GM19467 (cell line): ENCODE measurements at regions not wholly inside any gene's neighbourhood (a gene's known extent, or its start where the extent isn't known, plus 50 kb on each side); places are given as distances from the start of the nearest gene placed in this dataset.

Experiments used
- ATAC-seq: cut with Tn5 transposase; IDR thresholded peaks from one replicate; pipeline ENCODE4 v1.9.1; 2021; ENCODE audit warnings: mild to moderate bottlenecking, moderate library complexity; ENCODE audit not compliant: unreplicated experiment

DNA sequence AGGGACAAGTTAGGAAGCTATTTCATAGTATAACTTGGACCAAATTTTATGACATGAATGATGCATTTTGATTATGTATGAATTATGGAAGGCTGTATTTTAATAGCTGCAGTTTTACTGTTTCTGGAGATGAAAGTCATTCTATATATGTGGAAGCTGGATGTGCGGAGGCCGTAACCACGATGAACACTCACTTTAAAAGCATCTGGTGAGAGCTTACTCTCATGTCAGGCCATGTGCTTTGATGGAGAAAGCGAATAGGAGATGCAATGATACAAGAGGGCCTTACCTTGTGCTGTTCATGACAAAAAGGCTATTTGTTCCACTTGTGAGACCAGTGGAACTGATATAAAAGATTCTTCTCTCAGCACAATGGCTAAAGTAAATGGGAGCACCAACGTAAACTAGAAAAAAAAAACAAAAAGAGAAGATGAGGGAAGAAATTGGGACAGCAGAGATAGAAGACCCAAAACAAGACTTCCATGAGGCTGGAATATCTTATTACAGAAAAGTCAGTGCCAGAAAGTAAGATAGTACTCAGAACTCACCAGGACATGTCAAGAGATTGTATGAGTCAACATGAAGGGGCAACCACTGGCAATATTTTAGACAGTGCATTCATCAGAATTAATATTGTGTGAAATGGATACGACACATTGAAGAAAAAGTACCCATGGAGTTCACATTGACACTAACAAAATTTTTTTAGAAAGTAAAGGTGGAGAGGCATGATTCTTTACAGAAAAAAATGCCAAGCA lies 63.3 kb upstream of the GAB1 start:
- ATAC-seq: no peak

GRCh38 chr4:143280861-143281260 lies 55.8 kb upstream of the GAB1 start:
- no peak for ATAC-seq

- ATAC-seq: peak; percentile 70
Measured at GRCh38 chr4:143281507-143282190, 55.0 kb upstream of the GAB1 start.

GRCh38 chr4:143282211-143282707 lies 54.4 kb upstream of the GAB1 start:
- no peak for ATAC-seq

- ATAC-seq: no peak
Measured at GRCh38 chr4:143285696-143286437, 50.8 kb upstream of the GAB1 start.

DNA sequence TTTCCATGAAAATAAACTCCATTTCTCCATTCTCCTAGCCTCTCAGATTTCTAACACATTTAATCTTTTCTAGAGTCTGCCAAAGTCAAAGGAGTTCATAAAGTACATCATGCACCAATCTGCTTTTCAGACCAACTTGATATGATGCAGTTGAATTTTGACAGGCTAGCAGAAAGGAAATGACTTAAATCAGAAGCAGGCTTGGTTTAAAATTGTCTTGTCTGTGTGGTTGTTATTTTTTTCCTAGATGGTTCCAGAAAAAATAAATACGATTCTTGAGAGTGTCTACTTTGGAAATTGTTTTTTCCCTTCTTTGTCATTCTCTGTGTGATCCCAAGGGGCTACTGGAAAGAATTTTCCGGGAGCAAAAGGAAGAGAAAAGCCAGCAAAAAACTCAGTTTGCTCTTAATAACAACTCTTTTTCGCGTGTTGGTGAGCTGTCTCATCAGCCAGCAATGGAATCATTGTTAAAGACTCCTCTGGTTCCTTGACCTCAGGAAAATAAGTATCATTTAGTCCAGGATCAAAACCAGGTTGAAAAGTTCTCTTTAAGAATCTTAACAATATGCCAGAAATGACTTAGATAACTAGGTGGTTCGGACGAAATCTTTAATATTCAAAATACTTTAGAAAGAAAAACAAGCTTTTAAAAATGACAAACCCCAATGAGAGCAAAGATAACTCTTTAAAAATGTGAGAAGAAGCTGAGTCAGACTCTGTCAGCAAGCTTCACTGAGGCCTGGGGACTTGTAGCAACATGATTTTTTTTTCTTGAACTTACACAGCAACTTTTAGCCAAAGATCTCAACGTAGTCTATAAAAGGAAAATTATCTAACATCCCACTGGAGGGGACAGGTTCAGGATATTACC lies 49.7 kb upstream of the GAB1 start:
- no peak for ATAC-seq
